Head of caudate nucleus (tissue), 42 donors: ENCODE measurements at regions not wholly inside any gene's neighbourhood (a gene's known extent, or its start where the extent isn't known, plus 50 kb on each side); places are given as distances from the start of the nearest gene placed in this dataset.
A peak's percentile ranks its signal among the peaks of the same experiment; 100 is the strongest.
"Not testable (repeated sequence)": the region's sequence is repeated elsewhere in the genome, so short reads cannot be mapped to it uniquely, and the experiment has no call there.

Experiments used
- DNase-seq, 42 donors: peaks; one replicate each; pipeline versions ENCODE4 v3.0.0 to v3.0.0-alpha.2; 2020 to 2021; ENCODE audit warnings: mixed read lengths in 7 of 42
- intact Hi-C: fragments of 100-400 bp; cut with DNase I; formaldehyde crosslinking; loops from one replicate; pipeline ENCODE4 v1.15.0; 2022

DNA sequence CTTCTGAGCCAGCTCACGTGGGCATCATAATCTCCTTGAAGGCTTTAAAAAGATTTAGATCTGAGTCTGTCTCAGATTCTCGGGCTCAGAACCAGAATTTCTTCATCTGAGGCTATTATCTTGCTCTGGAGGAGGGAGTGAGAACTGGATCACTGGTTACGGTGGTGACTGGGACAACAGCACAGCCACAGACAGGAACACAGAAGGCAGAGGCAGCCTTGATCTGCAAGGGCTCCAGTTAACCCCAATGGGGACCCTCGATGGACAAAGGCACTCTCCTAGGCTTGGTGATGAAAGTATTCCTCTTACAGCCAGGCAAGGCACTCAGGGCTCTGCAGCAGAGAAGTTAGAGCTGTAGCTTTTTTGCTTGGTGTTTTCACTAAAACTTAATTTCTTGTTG, 87.7 kb upstream of the POTEM start:
- intact Hi-C loops, DNase-seq: not testable (repeated sequence)

DNA sequence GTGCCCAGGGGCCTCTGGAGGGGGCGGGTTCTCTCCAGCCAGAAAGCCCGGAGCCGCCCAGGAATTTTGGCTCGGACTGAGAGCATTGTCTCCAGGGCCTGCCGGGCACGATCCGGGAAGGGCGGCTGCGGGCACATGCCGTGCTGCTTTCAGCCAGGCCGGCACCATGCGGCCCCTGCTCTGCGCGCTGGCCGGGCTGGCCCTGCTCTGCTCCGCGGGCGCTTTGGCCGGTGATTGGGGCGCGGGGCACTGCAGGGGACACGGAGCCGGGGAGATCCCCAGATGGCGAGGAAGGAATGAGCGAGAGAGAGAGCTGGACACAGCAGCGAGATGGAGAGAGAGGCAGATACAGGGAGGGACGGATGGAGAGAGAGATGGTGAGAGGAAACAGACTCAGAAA, 86.7 kb upstream of the POTEM start:
- intact Hi-C loops = not testable (repeated sequence)

DNA sequence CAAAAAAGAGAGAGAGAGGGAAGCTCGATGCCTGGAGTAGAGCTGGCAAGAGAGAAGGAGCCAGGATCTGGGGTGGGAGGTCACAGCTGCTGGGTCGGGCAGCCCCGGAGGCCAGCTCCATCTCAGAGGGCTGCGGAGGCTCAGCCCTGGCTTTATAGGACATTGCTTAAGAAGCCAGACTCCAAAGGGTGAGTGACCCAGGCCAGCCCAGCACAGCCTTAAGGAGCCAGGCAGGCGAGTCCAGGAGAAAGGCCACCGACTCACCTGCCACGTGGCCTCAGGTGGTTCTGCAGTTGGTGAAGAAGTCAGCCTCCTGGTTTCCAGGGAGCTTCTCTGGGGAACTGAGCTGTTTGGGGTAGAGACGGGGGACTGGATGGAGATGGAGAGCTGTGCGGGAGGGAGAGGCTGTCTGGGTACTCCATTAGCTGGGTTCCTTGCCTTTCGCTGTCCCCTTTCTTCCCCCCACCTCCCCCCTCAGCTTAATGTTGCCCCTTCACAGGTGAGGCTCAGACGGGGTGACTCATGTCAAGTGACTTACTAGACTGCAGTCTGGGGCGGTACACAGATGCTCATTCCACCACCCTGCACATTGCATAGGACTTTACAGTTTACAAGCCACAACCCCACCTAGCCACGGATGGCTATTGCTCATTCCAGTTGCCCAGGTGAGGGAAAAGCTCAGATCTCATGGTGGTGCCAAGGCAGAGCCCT, 85.9 kb upstream of the POTEM start:
- DNase-seq, intact Hi-C loops: not testable (repeated sequence)

More for the DNA sequence above, 86.7 kb upstream of the POTEM start:
- DNase-seq = not testable (repeated sequence)

DNA sequence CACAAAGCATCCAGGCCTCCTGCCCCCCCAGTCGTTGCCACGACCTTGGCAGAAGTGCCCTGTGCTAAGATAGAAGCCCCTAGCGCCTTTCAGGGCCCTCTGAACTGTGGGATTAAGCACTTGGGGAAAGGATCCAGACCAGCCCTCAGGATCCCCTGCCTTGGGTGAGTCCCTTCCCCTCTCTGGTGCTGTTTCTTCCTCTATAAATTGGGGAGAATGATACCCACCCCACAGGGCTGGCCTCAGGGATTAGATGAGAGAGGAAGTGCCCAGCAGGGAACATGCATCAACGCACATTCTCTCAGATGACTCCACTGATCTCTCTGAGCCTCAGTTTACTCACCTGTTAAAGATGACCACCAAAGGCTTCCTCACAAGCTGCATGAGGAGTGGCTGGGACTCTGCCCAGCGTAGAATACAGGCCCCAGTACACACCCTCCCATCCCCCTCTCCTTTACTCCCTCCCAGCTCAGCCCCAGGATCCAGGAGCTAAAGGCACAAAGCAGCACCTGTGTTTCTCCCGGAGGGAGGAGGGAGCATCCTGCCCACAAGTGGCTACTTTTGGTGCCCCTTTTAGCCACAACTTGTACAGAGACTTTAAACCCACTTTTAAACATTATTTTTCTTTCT, 85.3 kb upstream of the POTEM start:
- DNase-seq, intact Hi-C loops: not testable (repeated sequence)

DNA sequence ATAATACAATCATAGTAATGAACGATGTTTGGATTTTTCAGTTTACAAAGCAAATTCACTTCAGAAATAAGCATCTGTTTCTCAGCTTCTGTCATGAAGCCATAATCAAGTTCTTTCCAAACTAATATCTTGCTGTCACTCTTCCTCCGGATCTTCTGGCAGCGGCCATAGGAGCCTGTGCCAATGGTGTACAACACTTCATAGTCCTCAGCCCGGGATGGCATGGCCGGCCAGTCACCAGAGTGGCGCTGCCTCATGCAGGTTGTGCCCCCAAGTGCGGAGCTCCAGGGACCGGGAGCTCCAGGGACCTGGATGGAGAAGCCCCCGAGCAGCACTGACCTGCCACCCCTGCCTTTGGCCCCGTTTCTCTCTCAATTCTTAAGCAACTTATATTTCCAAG, 77.0 kb upstream of the POTEM start:
- DNase-seq, intact Hi-C loops: not testable (repeated sequence)

DNA sequence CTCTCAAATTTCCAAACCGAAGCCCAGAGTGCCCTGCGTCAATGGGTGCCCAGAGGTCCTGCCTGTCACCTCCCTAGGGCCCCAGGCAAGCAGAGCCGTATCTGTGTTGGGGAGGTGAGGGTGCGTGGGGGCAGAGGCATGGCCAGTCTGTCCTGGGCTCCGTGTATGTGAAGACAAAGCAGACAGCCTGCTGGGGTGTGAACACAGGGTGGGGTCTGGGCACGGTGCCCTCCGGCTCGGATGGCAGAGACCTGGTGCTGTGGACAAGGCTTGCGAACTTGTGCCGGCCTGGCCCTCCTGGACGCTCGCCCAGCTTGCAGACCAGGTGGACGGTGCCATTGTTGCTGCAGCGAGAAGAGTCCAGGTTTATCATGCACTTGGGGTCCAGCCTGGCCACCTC, 53.4 kb upstream of the POTEM start:
- intact Hi-C loops, DNase-seq: not testable (repeated sequence)

DNA sequence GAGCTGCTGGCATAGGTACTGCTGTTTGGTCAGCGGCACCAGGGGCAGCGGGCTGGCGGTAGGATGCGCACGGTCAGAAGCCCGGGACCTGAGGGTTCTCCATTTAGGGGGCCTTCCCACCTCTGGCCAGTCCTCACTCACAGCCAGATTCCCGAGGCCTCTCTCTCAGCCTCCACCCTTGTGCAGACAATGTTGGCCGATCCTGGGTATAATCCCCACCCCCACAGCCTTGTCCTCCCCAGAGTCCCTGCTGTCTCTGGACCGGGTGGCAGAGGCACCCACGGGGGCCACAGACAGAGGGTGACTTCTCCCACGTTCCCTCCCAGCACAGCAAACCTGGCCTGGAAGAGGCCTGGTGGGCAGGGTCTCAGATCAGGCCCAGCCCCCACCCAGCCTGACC, 52.7 kb upstream of the POTEM start:
- intact Hi-C loops = not testable (repeated sequence)
- DNase-seq = peak in 1 of 42 donors; percentile 9
